Peyer's patch (tissue), 4 donors: ENCODE measurements at regions not wholly inside any gene's neighbourhood (a gene's known extent, or its start where the extent isn't known, plus 50 kb on each side); places are given as distances from the start of the nearest gene placed in this dataset.

Experiments
- DNase-seq, 3 donors: peaks; one replicate each; pipeline ENCODE4 v3.0.0-alpha.2; 2017 to 2019
- H3K27ac ChIP-seq, 4 donors: fragments of 200-600 bp; sonication (generic); one replicate each; pipeline ENCODE4 v1.5.1; 2016 to 2019
- H3K27me3 ChIP-seq, 2 donors: fragments of 200-600 bp; sonication (generic); one replicate each; pipeline ENCODE4 v1.5.1; 2019
- H3K36me3 ChIP-seq, 3 donors: fragments of 200-600 bp; sonication (generic); one replicate each; pipeline ENCODE4 v1.5.1; 2016 to 2019
- H3K4me1 ChIP-seq, 4 donors: fragments of 200-600 bp; sonication (generic); one replicate each; pipeline ENCODE4 v1.5.1; 2016 to 2019
- H3K4me3 ChIP-seq, 4 donors: fragments of 200-600 bp; sonication (generic); 1 replicate in 3 of 4; 2 replicates in 1 of 4; pipeline ENCODE4 v1.5.1; 2016 to 2019; ENCODE audit warnings: mild to moderate bottlenecking in 1 of 4
- H3K9me3 ChIP-seq, 4 donors: fragments of 200-600 bp; sonication (generic); one replicate each; pipeline ENCODE4 v1.5.1; 2016 to 2019; ENCODE audit warnings: mild to moderate bottlenecking in 1 of 4
- POLR2A ChIP-seq, 2 donors: fragments of 450-650 bp; IDR thresholded peaks; one replicate each; pipeline ENCODE4 v1.5.1; 2017; ENCODE audit warnings: antibody characterized with exemption in 2 of 2, mild to moderate bottlenecking in 2 of 2, moderate library complexity in 2 of 2
- TF ChIP-seq, protein P1 (sequence below), 6 experiments: fragments of 450-650 bp in 4 of 6; fragments of 200-600 bp in 2 of 6; sonication (generic) in 1 of 6; IDR thresholded peaks; one replicate each; pipeline ENCODE4 v1.5.1; 2017 to 2019; ENCODE audit warnings: antibody characterized with exemption in 6 of 6, mild to moderate bottlenecking in 3 of 6, moderate library complexity in 1 of 6

DNA sequence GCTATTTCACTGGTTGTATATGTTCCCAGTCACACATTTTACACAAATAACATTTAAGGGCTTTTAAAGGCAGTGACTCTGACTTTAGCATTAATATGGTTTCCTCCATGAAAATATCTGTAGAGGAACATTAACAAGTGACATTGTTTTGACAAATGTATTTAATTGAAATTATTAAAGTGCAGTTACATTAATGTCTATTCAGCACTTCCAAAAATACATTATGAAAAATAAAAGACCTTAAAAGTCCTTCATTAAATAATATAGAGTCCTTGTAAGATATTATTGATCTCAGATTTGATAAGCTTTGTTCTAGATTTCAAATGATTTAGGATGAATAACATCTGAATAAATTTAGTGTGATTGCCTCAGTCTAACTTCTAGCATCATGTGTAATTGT lies 951.9 kb upstream of the CHORDC1 start:
- H3K4me3 ChIP-seq, result no peak overlapping the region
- H3K27me3 ChIP-seq, result no peaks in the 10 kb centered on the region
- no peak overlapping the region for H3K27ac ChIP-seq
- H3K9me3 ChIP-seq, result no peaks in the 10 kb centered on the region
- H3K4me1 ChIP-seq, result no peaks in the 10 kb centered on the region
- TF ChIP-seq, protein P1, sequence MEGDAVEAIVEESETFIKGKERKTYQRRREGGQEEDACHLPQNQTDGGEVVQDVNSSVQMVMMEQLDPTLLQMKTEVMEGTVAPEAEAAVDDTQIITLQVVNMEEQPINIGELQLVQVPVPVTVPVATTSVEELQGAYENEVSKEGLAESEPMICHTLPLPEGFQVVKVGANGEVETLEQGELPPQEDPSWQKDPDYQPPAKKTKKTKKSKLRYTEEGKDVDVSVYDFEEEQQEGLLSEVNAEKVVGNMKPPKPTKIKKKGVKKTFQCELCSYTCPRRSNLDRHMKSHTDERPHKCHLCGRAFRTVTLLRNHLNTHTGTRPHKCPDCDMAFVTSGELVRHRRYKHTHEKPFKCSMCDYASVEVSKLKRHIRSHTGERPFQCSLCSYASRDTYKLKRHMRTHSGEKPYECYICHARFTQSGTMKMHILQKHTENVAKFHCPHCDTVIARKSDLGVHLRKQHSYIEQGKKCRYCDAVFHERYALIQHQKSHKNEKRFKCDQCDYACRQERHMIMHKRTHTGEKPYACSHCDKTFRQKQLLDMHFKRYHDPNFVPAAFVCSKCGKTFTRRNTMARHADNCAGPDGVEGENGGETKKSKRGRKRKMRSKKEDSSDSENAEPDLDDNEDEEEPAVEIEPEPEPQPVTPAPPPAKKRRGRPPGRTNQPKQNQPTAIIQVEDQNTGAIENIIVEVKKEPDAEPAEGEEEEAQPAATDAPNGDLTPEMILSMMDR (IDR thresholded peaks at IDR 0.05), result no peak
- no peak for TF ChIP-seq POLR2A (IDR thresholded peaks at IDR 0.05)
- no peaks in the 10 kb centered on the region for H3K36me3 ChIP-seq
- no peak for DNase-seq

DNA sequence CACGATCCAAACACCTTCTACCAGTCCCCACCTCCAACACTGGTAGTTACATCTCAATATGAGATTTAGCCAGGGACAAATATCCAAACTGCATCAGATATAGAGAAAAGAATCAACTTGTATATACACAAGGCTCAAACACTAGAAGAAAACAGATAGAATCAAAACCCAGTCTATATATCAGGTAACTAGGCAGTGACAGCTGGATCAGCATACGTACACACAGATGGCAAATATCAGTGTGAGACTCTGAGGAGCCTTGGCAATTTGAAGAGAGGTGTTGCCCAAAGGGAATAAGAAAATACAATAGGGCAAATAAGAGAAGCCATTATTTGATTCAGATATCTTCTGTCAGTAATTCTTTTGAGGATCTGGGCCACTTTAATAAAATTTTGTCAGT lies 951.3 kb upstream of the CHORDC1 start:
- H3K27ac ChIP-seq, result no peak overlapping the region
- H3K4me1 ChIP-seq, result no peaks in the 10 kb centered on the region
- no peaks in the 10 kb centered on the region for H3K9me3 ChIP-seq
- TF ChIP-seq, protein P1 (IDR thresholded peaks at IDR 0.05), result no peak
- no peak for TF ChIP-seq POLR2A (IDR thresholded peaks at IDR 0.05)
- no peak overlapping the region for H3K4me3 ChIP-seq
- H3K36me3 ChIP-seq, result no peaks in the 10 kb centered on the region
- DNase-seq, result no peak
- H3K27me3 ChIP-seq, result no peaks in the 10 kb centered on the region

DNA sequence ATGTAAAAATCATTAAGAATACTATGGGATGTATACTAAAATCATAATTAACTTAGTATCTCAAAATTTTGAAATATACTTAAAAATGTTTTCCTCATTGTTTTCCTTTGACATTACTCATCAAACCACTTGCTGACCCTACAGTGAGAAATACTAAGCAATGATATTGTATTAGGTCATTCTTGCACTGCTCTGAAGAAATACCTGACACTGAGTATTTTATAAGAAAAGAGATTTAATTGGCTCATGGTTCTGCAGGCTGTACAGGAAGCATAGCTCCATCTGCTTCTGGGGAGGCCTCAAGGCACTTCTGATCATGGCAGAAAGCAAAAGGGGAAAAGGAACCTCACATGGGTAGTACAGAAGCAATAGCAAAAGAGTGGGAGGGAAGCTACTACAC lies 950.9 kb upstream of the CHORDC1 start:
- Histone ChIP-seq H3K27ac (no peak overlapping the region), H3K4me1 (no peaks in the 10 kb centered on the region), H3K4me3 (no peak overlapping the region), H3K9me3 (no peaks in the 10 kb centered on the region), H3K36me3 (no peaks in the 10 kb centered on the region), H3K27me3 (no peaks in the 10 kb centered on the region)
- TF ChIP-seq, protein P1 (IDR thresholded peaks at IDR 0.05), result no peak
- no peak for TF ChIP-seq POLR2A (IDR thresholded peaks at IDR 0.05)
- no peak for DNase-seq

DNA sequence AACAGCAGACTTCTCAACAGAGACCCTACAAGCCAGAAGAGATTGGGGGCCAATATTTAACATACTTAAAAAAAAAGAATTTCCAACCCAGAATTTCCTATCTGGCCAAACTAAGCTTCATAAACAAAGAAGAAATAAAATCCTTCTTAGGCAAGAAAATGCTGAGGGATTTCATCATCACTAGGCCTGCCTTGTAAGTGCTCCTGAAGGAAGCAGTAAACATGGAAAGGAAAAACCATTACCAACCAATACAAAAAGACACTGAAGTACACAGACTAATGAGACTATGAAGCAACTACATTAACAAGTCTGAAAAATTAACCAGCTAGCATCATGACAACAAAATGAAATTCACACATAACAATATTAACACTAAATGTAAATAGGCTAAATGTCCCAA lies 947.9 kb upstream of the CHORDC1 start:
- Histone ChIP-seq H3K4me3 (no peak overlapping the region), H3K27me3 (no peaks in the 10 kb centered on the region), H3K36me3 (no peaks in the 10 kb centered on the region), H3K9me3 (no peaks in the 10 kb centered on the region), H3K4me1 (no peaks in the 10 kb centered on the region), H3K27ac (no peak overlapping the region)
- TF ChIP-seq, protein P1 (IDR thresholded peaks at IDR 0.05), result no peak
- TF ChIP-seq POLR2A (IDR thresholded peaks at IDR 0.05), result no peak
- no peak for DNase-seq

DNA sequence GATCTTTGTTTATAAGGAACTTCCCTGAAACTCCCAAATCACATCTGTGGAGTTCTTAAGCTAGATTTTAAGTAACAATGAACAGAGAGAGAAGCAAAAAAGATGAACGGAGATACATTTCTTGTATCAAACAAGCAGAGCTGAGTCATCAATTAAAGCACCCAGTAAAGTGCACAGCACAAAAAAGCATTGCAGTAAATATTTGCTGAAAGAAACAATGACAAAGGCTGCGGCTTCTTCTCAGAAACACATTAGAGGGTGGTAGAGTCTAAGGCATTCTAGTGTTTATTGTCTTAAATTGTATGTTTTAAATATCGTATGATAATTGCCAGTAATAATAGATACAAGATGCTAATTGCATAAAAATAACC lies 941.6 kb upstream of the CHORDC1 start:
- no peak overlapping the region for H3K27ac ChIP-seq

More for the DNA sequence above, 941.6 kb upstream of the CHORDC1 start:
- no peak for TF ChIP-seq POLR2A (IDR thresholded peaks at IDR 0.05)
- TF ChIP-seq, protein P1 (IDR thresholded peaks at IDR 0.05), result no peak
- no peaks in the 10 kb centered on the region for H3K9me3 ChIP-seq
- H3K4me3 ChIP-seq, result no peak overlapping the region
- no peak for DNase-seq
- H3K27me3 ChIP-seq, result no peaks in the 10 kb centered on the region
- no peaks in the 10 kb centered on the region for H3K36me3 ChIP-seq
- H3K4me1 ChIP-seq, result no peaks in the 10 kb centered on the region
